Globus pallidus (tissue), 1 donor: ENCODE measurements at regions not wholly inside any gene's neighbourhood (a gene's known extent, or its start where the extent isn't known, plus 50 kb on each side); places are given as distances from the start of the nearest gene placed in this dataset.
"Not testable (repeated sequence)": the region's sequence is repeated elsewhere in the genome, so short reads cannot be mapped to it uniquely, and the experiment has no call there.

Experiments used
- DNase-seq: peaks from one replicate; pipeline ENCODE4 v3.0.0-alpha.2; 2015; ENCODE audit warnings: low spot score

DNA sequence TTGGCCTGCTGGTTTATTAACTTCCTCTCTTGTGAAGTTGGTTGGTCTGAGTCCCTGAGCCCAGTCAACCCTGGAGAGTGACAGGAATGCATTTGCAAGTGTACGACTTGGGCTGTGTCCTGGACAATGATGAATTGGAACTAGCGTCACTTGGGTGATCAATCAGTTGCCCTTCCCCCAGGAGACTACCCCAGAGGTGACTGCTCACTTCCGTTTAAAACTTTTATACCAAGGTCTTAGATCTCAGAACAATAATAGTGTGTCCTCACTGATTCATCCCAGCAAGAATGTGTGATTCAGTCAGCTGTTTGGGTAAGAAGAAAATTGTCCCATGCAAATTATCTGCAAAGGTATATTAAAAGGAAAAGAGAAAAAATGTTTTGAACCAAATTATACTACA is 102.9 kb upstream of the ARMC3 start:
- no peak for DNase-seq

- DNase-seq: no peak
Observed at GRCh38 chr10:22824520-22824919, 103.3 kb upstream of the ARMC3 start.

GRCh38 chr10:22823109-22823508 is 104.7 kb upstream of the ARMC3 start:
- no peak for DNase-seq

GRCh38 chr10:22821921-22822320 is 105.9 kb upstream of the ARMC3 start:
- DNase-seq: not testable (repeated sequence)

DNA sequence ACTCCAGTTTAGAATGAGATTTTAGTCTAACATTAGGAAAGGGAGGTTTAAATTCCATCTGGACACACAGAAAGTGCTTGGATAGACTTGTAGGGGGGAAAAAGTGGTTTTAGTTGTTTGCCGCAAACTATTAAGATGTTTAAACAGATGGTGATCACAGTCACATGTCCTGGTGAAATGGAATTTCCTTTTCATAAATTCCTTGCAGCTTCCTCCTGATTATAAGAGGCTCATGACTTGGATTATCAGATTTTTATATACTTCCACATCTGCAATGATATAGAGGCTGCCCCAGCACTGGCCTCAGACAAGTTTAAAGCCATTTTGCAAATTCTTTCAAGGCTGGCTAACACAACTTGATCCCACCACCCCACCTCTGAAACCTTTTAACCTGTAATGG is 106.4 kb upstream of the ARMC3 start:
- no peak for DNase-seq

- no peak for DNase-seq
Observed at GRCh38 chr10:22816298-22816653, 101.9 kb upstream of the PIP4K2A start.

DNA sequence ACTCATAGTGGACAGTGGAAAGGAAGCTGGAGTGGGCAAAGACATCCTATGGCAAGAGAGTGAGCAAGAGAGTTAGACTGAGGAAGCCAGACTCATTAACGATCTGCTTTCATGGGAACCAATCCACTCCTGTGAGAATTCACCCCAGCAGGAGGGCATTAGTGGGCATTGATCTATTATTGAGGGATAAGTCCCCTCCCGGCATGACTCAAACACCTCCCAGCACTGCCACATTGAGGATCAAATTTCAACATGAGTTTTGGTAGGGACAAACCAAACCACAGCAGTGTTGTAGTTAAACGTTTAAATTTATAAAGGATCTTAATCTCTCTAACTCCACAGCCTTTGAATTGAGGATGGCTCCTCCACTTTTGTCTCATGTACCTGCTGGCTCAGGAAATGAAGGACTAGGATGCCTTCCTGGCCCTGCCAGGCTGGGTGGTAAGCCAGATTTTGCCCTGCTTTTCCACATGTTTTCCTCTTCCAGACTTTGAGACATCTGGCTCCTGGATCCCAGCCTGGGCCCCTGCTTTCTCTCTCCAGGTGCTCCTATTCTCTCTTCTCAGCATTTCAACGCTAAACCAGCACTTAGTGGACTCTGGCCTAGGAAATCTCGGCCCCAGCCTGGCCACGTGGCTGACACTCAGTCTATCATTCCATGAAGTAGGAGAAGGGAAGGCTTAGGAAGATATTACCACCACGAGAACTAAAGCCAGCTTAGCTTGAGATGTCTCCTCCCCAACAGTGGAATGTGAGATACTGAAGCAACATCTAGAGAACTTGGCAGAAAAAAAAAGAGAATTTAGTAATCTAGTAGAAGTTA is 96.5 kb upstream of the PIP4K2A start:
- no peak for DNase-seq

DNA sequence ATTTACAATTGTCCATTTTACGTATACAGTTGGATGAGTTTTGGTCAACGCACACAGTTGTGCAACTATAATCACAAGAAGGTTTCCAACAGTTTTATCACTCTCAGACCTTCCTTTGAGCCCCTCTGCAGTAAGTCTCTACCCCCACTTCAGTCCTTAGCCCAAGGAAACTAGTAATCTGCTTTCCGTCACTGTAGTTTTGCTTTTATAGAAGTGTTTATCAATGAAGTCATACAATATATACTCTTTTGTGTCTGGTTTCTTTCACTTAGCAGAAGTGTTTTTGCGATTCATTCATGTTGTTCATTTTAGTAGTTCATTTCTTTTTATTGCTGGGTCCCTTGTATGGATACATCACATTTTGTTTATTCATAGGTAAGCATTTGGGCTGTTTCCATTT is 92.9 kb upstream of the PIP4K2A start:
- no peak for DNase-seq

- peak; percentile 87 for DNase-seq
Observed at GRCh38 chr10:22805304-22805703, 90.9 kb upstream of the PIP4K2A start.

GRCh38 chr10:22803261-22803885 is 89.0 kb upstream of the PIP4K2A start:
- no peak for DNase-seq

DNA sequence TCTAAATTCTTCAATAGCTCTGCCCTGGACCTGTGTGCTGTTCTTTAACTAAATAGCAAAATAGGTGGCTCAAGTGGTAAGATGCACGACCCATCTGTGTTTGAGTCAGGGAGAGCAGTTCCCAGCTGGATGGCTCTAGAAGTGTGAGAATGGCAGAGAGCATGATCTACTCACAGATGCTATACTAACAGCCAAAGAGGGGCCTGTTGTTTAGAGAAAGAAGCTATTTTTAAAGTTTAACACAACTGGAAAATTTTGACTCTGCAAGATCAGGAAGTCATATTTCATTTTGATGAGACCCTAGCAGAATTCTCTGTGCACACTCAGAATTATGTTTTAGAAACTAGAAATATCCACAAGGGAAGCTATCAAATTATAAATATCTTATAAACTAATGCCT is 87.4 kb upstream of the PIP4K2A start:
- no peak for DNase-seq

- DNase-seq: not testable (repeated sequence)
Observed at GRCh38 chr10:22797796-22798195, 83.4 kb upstream of the PIP4K2A start.

- DNase-seq: no peak
Observed at GRCh38 chr10:22795546-22795945, 81.2 kb upstream of the PIP4K2A start.

DNA sequence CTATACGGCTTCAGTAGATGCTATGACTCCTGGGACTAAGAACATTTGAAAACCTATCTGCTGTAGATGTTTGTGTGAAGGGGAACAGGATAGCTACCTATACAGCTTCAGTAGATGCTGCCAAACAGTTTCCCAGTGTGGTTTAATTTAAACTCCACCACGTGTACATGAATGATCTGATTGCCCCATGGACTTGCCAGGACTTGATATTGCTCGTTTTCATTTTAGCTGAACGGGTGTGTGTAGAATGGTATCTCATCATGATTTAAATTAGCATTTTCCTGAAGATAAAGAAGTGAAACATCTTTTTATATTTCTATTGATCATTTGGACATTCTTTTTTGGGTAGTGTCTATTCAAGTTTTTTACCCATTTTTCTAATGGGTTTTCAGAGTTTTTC is 77.8 kb upstream of the PIP4K2A start:
- no peak for DNase-seq

DNA sequence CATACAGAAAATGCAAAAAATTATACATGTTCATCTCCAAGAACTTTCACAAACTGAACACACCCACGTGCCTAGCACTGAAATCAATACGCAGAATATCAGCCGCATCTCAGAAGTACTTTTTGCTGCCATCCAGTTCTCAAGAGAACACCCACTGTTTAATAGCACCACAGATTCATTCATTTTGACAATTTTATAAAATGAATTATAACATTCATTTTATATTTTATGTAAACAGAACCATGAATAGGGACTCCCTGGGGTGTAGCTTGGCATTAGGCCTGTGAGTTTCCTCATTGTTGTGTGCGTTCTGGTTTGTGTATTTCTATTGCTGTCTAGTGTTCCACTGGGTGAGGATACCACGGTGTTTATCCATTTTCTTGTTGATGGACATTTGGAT is 77.3 kb upstream of the PIP4K2A start:
- DNase-seq: no peak

DNA sequence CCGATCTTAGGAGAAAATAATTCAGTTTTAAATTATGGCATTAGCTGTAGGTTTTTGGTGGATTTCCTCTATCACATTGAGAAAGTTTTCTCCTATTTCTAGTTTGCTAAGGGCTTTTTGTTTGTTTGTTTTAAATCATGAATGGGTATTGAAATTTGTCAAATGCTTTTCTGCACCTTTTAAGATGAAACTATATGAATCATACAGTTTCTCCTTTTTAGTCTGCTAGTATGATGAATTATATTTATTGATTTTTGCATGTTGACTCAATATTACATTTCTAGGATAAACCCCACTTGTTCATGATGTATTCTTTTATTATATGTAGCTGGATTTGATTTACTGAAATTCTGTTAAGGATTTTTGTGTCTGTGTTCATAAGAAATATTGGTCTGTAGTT is 70.3 kb upstream of the PIP4K2A start:
- DNase-seq: no peak

DNA sequence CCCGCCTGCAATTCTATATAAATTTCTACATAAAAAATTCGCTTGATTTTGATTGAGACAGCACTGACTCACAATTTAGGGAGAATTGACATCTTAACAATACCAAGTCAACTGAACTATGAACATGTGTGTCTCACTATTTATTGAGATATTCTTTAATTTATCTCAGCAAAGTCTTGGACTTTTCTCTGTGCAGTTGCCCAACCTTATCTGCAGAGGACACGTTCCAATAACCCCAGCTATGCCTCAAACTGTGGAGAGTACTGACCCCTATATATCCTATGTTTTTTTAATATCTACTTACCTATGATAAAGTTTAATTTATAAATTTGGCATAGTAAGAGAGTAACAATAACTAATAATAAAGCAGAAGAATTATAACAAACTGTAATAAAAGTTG is 69.4 kb upstream of the PIP4K2A start:
- DNase-seq: no peak

GRCh38 chr10:22780474-22780885 is 66.1 kb upstream of the PIP4K2A start:
- peak; percentile 55 for DNase-seq

GRCh38 chr10:22779331-22780019 is 65.1 kb upstream of the PIP4K2A start:
- DNase-seq: no peak

DNA sequence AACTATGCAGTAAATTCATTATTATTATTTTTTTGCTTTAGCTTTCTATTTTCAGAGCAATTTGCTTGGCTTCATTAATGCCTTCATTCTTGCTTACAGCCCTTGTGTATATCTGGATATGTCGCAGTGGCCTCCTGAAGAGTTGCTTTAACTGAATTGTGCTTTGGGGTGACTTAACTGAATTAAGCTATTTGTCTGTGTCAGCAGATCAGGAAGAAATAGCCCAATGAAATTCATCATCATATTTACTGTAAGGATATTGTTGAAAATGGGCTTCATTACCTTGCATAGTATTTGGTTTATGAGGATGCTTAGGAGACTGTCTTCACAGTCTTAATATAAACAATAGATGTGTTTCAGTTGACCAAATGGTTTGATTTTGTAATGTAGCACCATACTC is 59.7 kb upstream of the PIP4K2A start:
- no peak for DNase-seq

GRCh38 chr10:22771631-22772030 is 57.3 kb upstream of the PIP4K2A start:
- DNase-seq: not testable (repeated sequence)

DNA sequence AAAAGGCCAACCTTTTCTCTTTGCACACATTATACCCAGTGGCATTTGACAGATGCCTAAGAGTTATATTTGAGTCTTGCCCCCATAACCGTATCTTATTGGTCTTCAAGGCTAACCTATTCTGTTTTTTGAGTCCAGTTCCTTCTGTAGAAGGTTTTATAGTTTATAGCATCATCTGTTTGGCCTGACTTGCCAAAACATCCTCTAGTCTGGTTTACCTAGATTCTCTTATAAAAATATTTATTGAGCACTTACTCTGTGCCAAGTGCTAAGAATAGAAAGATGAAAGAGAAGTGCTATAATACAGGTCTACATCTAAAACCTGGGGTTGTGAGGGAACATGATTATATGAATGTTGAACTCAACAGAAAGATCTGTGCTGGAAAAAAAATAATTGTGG is 55.9 kb upstream of the PIP4K2A start:
- DNase-seq: no peak

- DNase-seq: no peak
Observed at GRCh38 chr10:22767859-22768258, 53.5 kb upstream of the PIP4K2A start.
